ENCODE measurements at regions not wholly inside any gene's neighbourhood (a gene's known extent, or its start where the extent isn't known, plus 50 kb on each side); places are given as distances from the start of the nearest gene placed in this dataset.

DNA sequence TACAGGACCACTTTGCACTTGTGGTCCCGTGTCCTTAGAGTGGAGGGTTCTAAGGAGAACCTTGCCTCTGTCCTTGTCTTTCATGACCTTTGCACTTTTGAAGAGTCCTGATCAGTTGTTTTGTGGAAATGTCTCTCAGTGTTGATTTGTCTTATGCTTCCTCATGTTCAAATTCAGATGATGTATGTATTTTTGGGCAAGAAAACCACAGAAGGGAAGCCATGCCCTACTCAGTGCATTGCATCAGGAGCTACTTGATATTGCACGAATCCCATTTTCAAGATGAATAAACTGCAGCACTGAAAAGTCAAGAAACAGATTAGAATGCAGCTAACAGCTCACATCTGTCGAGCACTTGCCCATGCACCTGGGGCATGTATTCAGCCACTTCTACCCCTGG, 152.2 kb downstream of the INHBB start:
- no peak for DNase-seq
- Histone ChIP-seq H3K36me3 (no peaks in the 10 kb centered on the region), H3K4me3 (ENCODE audit: low read depth, low read length) (no peak overlapping the region), H3K27me3 (no peaks in the 10 kb centered on the region), H3K4me1 (no peaks in the 10 kb centered on the region), H3K9me3 (no peaks in the 10 kb centered on the region)
- no peak for TF ChIP-seq CTCF (IDR thresholded peaks at IDR 0.05; ENCODE audit: low read depth, low read length)

- Histone ChIP-seq H3K4me1 (no peaks in the 10 kb centered on the region), H3K4me3 (ENCODE audit: low read depth, low read length) (no peak overlapping the region), H3K27me3 (no peaks in the 10 kb centered on the region), H3K36me3 (no peaks in the 10 kb centered on the region), H3K9me3 (no peaks in the 10 kb centered on the region)
- TF ChIP-seq CTCF (IDR thresholded peaks at IDR 0.05; ENCODE audit: low read depth, low read length) = no peak
- no peak for DNase-seq
Measured at GRCh38 chr2:120498576-120499394, 152.8 kb downstream of the INHBB start.

DNA sequence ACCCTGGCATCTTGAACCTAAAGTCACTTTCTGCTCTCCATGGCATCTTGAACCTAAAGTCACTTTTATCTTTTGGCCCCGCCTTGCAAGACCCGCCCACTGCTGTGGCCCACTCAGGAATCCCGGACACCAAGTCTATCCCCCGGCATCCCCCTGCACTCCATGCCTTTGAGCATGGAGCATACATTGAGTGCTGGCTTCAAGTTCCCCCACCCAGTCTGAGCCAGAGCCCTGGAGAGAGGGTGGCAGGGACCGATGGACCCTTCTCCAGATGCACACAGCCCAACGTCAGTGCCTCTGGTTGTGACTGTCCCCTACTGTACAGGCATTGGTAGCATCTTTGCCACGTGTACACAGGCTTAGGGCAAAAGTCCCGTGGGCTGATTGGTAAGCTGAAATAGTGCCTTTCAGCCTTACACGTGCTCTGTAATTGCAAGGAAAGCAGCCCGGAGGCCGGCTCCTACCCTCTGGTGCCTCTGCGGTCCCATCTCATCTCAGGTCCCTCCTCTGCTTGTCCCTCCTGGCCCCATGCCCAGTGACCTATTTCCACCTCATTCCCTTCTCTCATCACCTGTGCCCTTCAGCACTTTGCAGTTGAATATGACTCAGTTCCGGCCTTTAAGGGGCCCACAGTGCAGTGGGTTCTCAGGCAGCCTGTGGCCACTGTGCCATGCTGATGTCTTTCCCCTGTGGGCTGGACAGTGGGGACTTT, 154.0 kb downstream of the INHBB start:
- no peak overlapping the region for H3K4me3 ChIP-seq (ENCODE audit: low read depth, low read length)
- no peaks in the 10 kb centered on the region for H3K36me3 ChIP-seq
- H3K27me3 ChIP-seq = no peaks in the 10 kb centered on the region
- no peak for DNase-seq
- no peaks in the 10 kb centered on the region for H3K4me1 ChIP-seq
- no peak for TF ChIP-seq CTCF (IDR thresholded peaks at IDR 0.05; ENCODE audit: low read depth, low read length)
- no peaks in the 10 kb centered on the region for H3K9me3 ChIP-seq

DNA sequence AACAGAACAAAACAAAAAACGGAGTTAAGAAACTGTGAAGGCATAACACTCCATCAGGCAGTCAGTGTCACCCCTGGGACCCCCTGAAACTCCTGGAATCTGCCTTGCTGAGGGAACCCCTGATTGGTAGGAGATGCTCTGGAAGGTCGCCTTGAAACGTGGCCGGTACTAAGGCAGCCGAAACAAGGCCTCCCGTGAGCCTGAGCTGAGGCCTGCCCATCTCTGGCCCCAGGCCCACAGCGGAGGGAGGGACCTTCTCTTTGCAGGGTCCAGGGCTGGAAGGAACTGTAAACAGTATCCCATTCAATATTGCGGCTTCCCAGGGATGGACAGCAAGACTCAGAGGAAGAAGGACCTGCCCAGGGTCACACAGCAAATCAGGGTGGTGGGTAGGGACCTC, 155.7 kb downstream of the INHBB start:
- DNase-seq = no peak
- Histone ChIP-seq H3K27me3 (no peaks in the 10 kb centered on the region), H3K9me3 (no peaks in the 10 kb centered on the region), H3K4me1 (no peaks in the 10 kb centered on the region), H3K36me3 (no peaks in the 10 kb centered on the region), H3K4me3 (ENCODE audit: low read depth, low read length) (no peak overlapping the region)
- TF ChIP-seq CTCF (IDR thresholded peaks at IDR 0.05; ENCODE audit: low read depth, low read length) = no peak

- H3K9me3 ChIP-seq = no peaks in the 10 kb centered on the region
- DNase-seq = no peak
- H3K4me3 ChIP-seq (ENCODE audit: low read depth, low read length) = no peak overlapping the region
- H3K36me3 ChIP-seq = no peaks in the 10 kb centered on the region
- no peaks in the 10 kb centered on the region for H3K4me1 ChIP-seq
- no peaks in the 10 kb centered on the region for H3K27me3 ChIP-seq
- no peak for TF ChIP-seq CTCF (IDR thresholded peaks at IDR 0.05; ENCODE audit: low read depth, low read length)
Measured at GRCh38 chr2:120502357-120502756, 156.4 kb downstream of the INHBB start.

- H3K9me3 ChIP-seq = no peaks in the 10 kb centered on the region
- H3K27me3 ChIP-seq = no peaks in the 10 kb centered on the region
- no peak for DNase-seq
- no peak for TF ChIP-seq CTCF (IDR thresholded peaks at IDR 0.05; ENCODE audit: low read depth, low read length)
- no peaks in the 10 kb centered on the region for H3K36me3 ChIP-seq
- no peak overlapping the region for H3K4me3 ChIP-seq (ENCODE audit: low read depth, low read length)
- no peaks in the 10 kb centered on the region for H3K4me1 ChIP-seq
Measured at GRCh38 chr2:120502761-120503160, 156.8 kb downstream of the INHBB start.
